ENCODE measurements at regions not wholly inside any gene's neighbourhood (a gene's known extent, or its start where the extent isn't known, plus 50 kb on each side); places are given as distances from the start of the nearest gene placed in this dataset.
"Not testable (repeated sequence)": the region's sequence is repeated elsewhere in the genome, so short reads cannot be mapped to it uniquely, and the experiment has no call there.

DNA sequence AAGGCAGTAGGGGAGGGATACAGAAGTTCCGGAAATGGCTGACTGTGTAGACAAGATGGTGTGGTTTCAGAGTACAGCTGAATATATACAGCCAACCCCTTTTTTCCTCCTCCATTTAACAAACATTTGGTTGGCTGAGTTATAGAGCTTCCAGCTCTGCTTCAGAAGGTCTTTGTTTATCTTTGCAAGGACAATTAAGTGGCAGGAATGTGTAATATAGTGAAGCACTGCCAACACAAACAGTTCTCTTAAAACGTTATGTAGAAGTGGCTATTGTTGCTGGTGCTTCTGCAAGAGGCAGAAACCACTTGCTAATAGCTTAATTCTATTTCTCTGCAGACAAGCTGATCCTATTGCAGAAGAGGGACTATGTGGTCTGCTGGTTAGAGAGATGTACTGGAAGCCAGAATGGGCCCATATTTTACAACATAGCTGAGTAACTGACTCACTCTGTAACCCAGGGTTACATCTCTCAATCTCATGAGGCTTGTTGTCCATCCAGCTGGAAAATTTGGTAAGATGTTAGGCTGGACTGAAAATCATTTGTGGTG, 62.7 kb upstream of the OSMR start:
- intact Hi-C loops (cut with micrococcal nuclease): no loop called here

DNA sequence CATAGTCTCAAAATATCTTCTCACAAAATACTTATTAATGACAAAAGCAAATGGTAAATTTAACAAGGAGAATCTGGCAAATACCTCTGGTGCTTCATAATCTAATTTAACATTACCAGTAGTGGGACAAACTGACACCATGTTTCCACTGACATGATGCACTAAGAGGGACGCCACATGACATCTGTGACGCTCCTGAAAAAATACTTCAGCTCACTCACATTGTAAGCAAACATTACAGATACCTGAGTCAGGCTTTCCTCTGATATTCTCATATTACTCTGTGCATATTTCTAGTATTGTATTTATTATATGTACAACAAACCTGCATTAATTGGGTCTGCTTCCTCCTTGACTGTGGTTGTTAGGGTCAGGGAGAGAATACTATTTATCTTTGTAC, 56.7 kb upstream of the OSMR start:
- intact Hi-C loops (cut with micrococcal nuclease): no loop called here

DNA sequence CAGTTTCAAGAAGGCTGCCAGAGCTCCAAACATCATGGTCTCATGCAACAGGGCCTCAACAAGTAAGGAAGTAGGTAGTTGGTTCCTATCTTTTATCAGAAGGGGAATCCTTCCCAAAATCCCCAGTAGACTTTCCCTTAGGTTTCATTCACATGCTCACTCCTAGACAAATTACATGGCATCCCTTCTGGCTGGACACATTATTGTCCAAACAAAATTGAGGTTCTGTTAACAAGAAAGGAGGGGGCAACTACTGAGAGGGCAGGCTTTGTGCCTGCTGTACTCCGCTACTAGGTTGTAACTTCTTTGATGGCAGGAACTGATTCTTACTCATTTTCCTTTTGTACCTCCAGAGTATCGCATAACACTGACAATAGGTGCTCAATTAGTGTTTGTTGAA, 56.0 kb upstream of the OSMR start:
- intact Hi-C loops (cut with micrococcal nuclease): no loop called here

DNA sequence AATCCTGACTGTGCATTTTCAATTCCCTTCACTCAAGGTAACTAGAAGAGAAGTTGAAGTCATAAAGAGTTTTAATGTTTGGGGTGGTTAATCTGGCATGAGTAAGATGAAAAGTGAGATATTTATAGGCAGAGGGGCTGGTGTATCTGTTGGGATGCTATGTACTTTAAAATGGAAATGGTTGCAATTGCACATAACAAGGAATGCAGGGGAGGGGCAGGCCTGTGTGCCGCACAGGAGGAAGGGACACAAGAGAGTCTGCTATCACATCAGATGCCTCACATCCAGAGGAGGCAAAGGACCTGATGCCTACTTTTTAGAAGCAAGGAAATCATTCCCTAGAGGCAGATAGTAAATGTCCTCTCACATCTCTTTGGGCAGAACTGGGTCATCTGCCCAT, 55.5 kb upstream of the OSMR start:
- intact Hi-C loops (cut with micrococcal nuclease): no loop called here

DNA sequence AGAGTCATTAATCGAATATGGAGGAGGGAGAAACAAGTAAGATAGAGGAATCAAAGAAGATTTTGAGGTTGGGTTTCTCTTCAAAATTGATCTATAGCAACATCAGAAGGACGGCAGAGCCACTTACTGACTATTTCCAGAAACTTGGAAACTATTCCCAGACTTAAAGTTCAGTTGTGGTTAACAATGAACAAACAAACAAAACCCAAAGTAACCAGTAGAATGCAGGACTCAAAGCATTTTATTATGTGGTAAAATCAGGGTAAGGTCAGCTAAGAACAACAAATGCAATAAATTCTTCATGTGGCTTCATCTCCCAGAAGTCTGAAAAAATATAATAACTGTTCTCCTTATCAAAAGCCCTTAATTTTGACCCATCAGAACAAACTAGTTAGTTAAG, 54.9 kb upstream of the OSMR start:
- intact Hi-C loops (cut with micrococcal nuclease): no loop called here

DNA sequence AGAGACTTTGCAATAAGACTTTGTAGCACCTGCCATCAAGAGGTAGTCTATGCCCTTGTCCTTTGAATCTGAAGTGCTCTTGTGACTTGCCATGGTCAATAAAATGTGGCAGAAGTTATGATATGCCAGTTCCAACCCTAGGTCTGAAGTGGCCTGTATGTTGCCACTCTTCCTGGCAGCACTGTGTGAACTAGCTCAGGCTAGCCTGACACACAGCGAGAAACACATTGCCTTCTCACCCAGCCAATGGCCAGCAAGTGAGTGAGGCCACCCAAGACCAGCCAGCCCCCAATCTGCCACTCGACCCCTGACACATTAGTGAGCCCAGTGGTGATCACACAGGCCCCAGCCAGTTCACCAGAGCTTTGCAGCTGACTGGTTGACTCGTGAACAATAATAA, 52.7 kb upstream of the OSMR start:
- intact Hi-C loops (cut with micrococcal nuclease): no loop called here

DNA sequence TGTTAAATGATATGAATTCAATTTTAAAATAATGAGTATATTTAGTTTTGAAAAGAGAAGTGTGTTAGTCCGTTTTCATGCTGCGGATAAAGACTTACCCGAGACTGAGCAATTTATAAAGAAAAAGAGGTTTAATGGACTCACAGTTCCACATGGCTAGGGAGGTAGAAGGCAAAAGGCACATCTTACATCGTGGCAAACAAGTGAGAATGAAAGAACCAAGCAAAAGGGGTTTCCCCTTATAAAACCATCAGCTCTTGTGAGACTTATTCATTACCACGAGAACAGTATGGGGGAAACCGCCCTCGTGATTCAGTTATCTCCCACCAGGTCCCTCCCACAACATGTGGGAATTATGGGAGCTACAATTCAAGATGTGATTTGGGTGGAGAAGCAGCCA, 51.8 kb upstream of the OSMR start:
- intact Hi-C loops (cut with micrococcal nuclease): not testable (repeated sequence)

DNA sequence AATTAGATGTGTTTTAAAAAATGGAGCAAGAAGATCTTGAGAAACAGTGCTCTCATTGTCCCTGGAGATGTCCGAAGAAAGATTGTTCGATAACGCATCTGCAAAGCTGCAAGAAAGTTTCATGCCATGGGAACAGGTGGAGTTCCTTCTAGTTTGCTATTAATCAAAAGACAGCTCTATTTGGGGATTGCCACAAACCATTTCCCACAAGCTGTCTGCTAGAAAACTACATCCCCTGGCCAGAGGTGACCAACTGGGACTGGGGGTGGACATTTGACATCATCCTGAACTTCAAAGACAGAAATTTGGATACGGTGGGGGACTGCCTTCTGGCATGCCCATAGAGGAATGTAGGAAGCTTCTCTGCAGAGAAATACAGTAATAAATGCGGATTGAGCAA, 50.8 kb upstream of the OSMR start:
- intact Hi-C loops (cut with micrococcal nuclease): no loop called here

DNA sequence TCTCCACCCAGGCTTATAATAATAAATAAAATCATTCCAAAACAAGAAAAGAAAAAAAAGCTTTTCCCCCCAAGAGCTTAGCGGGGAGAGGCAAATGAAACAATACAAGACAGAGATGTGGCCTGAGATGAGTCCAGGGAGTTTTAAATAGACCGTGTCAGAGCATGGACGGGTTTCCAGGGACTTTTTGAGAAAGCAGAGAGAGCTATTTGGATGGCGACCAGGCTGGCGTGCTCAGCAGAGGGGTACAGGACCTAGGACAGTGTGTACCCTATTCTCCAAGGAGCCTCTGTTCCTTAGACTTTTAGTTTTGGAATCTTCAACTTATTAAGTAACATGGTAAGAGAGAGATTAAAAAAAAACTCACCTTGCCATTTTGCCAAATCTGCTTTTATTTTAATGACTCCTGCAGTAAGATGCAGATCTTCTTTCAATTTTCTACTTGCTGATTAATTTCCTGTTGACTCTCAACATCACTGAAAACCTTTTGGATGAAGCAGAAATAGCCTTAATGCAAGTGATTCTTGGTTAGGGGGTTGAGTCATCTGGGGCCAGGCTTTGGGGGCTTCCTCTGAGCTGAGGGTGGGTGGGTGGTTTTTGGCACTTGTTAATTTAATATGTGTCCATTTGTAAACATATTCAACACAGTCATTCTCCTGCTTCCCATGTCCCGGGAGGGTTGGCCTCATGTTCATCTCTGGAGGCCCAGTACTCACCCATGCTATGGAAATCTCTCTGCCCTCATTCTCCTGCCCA, 49.6 kb upstream of the OSMR start:
- intact Hi-C loops (cut with micrococcal nuclease): no loop called here

All from T-helper 2 cell treated with Interferon-gamma antibody and Interleukin-4, amounts not matched to agents 100 ng/mL and 5 ng/mL, for 36 hours (primary cell).